ENCODE measurements at regions not wholly inside any gene's neighbourhood (a gene's known extent, or its start where the extent isn't known, plus 50 kb on each side); places are given as distances from the start of the nearest gene placed in this dataset.

DNA sequence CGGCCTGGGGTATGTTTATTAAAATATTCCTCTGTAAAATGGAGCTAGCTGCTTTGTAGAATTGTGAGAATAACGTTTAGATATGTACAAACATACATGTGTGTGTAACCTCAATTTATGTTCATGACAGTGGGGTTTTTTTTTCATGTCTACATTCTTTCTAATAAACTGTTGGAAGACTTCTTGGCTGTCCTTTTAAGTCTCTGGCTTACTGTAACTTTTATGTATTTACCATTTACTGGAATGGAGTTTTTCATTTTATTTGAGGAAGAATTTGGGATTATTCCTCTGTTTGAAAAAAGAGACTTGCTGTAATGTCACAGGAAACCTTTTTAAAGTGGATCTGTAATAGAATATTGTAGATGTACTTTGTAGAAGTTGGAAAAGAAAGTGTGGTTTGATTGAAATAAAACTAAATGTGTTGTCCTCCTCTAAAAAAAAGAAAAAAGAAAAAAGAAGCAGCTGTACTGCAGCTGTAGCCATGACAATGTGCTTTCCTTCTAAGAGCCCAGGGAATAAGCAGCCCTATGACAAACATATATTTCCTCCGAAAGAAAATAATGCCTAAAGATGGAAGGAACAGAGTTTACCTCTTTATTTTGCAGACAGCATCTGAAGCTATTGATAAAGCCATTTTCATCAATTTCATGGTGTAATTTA is 71.2 kb upstream of the FREM1 start:
- Mint-ChIP-seq H3K4me3 (ENCODE audit: unreplicated experiment) (no peak overlapping the region), H3K36me3 (ENCODE audit: insufficient read depth, unreplicated experiment) (no peaks in the 10 kb centered on the region), H3K9me3 (ENCODE audit: unreplicated experiment) (peaks cover 6% of the 10 kb centered on the region), H3K27ac (ENCODE audit: low read depth, unreplicated experiment) (no peak overlapping the region), H3K4me1 (ENCODE audit: insufficient read depth, unreplicated experiment) (no peaks in the 10 kb centered on the region), H3K27me3 (ENCODE audit: insufficient read depth, unreplicated experiment) (peaks cover 25% of the 10 kb centered on the region)
- POLR2A ChIA-PET, result no interaction called here
- no peak for DNase-seq (ENCODE audit: unreplicated experiment)
- TF ChIP-seq, protein P1, sequence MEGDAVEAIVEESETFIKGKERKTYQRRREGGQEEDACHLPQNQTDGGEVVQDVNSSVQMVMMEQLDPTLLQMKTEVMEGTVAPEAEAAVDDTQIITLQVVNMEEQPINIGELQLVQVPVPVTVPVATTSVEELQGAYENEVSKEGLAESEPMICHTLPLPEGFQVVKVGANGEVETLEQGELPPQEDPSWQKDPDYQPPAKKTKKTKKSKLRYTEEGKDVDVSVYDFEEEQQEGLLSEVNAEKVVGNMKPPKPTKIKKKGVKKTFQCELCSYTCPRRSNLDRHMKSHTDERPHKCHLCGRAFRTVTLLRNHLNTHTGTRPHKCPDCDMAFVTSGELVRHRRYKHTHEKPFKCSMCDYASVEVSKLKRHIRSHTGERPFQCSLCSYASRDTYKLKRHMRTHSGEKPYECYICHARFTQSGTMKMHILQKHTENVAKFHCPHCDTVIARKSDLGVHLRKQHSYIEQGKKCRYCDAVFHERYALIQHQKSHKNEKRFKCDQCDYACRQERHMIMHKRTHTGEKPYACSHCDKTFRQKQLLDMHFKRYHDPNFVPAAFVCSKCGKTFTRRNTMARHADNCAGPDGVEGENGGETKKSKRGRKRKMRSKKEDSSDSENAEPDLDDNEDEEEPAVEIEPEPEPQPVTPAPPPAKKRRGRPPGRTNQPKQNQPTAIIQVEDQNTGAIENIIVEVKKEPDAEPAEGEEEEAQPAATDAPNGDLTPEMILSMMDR (IDR thresholded peaks at IDR 0.05; ENCODE audit: unreplicated experiment), result no peak
- no TSS peak for BruUV-seq (replicated peaks)
- intact Hi-C loops (cut with micrococcal nuclease), result no loop called here
- CTCF ChIA-PET, result interaction anchor here (0.6 to 0.7 kb wide), 3 partner anchors 116 to 331 kb away, joined by 3 read pairs; no protein-coding TSS in a partner anchor

DNA sequence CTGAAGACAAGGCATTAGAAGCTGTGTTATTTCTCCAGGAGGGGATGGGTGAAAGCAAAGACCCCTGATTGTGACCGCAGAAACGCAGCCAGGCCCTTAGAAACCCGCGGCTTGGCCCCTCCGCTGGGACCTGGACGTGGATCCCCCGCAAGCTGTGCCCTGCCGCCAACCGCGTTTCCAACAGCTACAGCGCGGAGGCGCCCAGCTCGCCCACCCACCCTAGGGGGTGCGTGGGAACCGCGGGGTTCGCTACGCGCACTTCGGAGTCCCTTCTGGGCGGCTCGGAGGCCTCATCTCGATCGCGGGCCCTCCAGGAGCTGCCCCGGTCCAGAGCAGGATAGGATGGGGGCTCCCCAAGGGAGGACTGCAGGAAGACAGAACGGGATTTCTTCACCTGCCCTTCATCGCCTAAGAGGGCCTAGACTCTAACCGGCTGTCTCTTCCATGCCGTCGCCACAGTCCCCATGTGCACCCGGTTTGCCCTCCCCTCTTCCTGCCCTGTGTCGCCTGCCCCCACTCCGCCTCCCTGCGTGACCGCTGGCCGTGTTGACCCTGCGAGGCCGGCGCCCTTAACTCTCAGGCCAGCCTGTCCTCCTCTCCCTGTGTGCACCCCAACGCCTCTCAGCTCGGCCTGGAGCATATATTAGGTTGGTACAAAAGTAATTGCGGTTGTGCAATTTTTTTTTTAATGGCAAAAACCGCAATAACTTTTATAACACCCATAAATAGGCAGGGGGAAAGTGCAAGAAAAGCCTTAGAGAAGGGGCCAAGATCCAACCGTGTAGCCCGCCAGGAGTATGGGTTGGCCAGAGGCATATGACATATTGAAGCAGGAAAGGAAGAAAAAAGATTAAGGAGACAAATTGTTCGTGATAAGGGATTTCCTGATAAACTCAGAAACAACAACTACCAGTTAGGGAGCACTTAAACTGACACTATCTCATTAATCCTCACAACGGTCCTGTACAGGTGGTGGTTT is 68.1 kb upstream of the FREM1 start:
- no peak for DNase-seq (ENCODE audit: unreplicated experiment)
- Mint-ChIP-seq H3K9me3 (ENCODE audit: unreplicated experiment) (peaks cover 6% of the 10 kb centered on the region), H3K4me1 (ENCODE audit: insufficient read depth, unreplicated experiment) (no peaks in the 10 kb centered on the region), H3K27ac (ENCODE audit: low read depth, unreplicated experiment) (no peak overlapping the region), H3K27me3 (ENCODE audit: insufficient read depth, unreplicated experiment) (peaks cover 25% of the 10 kb centered on the region), H3K36me3 (ENCODE audit: insufficient read depth, unreplicated experiment) (no peaks in the 10 kb centered on the region), H3K4me3 (ENCODE audit: unreplicated experiment) (no peak overlapping the region)
- ChIA-PET POLR2A (no interaction called here), CTCF (interaction anchor here (0.6 to 0.7 kb wide), 2 partner anchors 37 to 70 kb away, joined by 3 to 5 read pairs; no protein-coding TSS in a partner anchor)
- TF ChIP-seq, protein P1 (IDR thresholded peaks at IDR 0.05; ENCODE audit: unreplicated experiment), result no peak
- BruUV-seq (replicated peaks), result no TSS peak
- intact Hi-C loops (cut with micrococcal nuclease), result no loop called here

DNA sequence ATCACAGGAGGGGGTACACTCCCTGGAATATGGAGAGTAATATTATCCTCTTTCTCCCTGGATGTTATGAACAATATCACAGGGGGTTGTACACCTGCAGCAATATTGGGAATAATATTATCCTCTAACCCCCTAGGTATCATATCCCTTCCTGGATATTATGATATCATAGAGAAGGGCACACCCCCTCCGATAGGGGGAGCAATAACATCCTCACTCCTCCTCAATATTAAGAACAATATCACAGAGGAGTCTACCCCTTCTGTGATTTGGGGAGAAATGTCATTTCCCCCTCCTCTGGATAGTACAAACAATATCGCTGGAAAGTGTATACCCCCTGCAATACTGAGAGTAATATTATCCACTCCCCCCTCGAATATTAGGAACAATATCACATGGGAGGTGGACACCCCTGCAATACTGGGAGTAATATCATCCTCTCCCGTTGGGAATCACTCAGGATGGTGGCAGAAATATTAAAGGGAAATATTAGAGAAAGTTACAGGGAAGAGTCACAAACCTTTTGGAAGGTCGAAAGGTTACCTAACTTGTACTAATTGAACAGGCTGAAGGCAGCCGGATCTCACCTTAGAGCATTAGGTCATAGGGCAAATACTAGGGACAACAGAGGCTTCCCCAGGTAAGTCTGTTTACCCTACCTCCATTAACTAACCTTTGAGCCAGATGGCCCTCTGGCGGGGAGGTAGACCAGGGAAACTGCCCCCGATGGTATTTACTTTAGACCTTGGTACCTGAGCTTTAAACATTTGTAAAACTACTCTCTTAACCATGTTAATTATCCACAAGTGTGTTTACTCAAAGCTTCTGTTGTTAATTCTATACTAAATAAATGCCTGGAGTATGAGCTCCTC is 57.5 kb upstream of the FREM1 start:
- BruUV-seq (replicated peaks), result no TSS peak
- POLR2A ChIA-PET, result no interaction called here
- Mint-ChIP-seq H3K36me3 (ENCODE audit: insufficient read depth, unreplicated experiment) (no peaks in the 10 kb centered on the region), H3K27me3 (ENCODE audit: insufficient read depth, unreplicated experiment) (peaks cover 42% of the 10 kb centered on the region), H3K4me1 (ENCODE audit: insufficient read depth, unreplicated experiment) (no peaks in the 10 kb centered on the region), H3K9me3 (ENCODE audit: unreplicated experiment) (no peaks in the 10 kb centered on the region), H3K27ac (ENCODE audit: low read depth, unreplicated experiment) (no peak overlapping the region), H3K4me3 (ENCODE audit: unreplicated experiment) (no peak overlapping the region)
- CTCF ChIA-PET, result no interaction called here
- intact Hi-C loops (cut with micrococcal nuclease), result no loop called here
- no peak for DNase-seq (ENCODE audit: unreplicated experiment)
- TF ChIP-seq, protein P1 (IDR thresholded peaks at IDR 0.05; ENCODE audit: unreplicated experiment), result no peak

Data from MCF 10A (cell line).